GM21576 (cell line): ENCODE measurements at regions not wholly inside any gene's neighbourhood (a gene's known extent, or its start where the extent isn't known, plus 50 kb on each side); places are given as distances from the start of the nearest gene placed in this dataset.
"Not testable (repeated sequence)": the region's sequence is repeated elsewhere in the genome, so short reads cannot be mapped to it uniquely, and the experiment has no call there.

ENCODE experiments used
- ATAC-seq: cut with Tn5 transposase; IDR thresholded peaks from one replicate; pipeline ENCODE4 v1.9.1; 2021; ENCODE audit warnings: mild to moderate bottlenecking, moderate library complexity; ENCODE audit not compliant: unreplicated experiment

DNA sequence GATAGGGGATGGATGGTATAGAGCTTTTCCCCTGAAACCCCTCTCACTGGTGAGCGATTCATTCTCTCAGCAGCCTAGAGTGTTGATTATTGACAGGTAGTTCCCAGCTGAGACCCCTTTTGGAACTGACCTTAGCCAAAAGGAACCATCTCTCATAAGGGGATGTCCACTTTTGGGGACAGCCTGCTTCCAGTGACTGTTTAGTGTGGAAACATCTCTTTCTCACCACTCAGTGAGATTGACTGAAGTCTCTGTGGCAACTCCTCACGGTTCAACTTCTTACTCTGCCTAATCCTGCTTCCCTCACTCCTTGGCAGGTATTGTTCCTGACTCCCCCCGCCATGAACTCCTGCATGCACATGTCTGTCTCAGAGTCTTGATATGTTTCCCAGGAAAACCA is 529.2 kb upstream of the ATP2B1 start:
- no peak for ATAC-seq

DNA sequence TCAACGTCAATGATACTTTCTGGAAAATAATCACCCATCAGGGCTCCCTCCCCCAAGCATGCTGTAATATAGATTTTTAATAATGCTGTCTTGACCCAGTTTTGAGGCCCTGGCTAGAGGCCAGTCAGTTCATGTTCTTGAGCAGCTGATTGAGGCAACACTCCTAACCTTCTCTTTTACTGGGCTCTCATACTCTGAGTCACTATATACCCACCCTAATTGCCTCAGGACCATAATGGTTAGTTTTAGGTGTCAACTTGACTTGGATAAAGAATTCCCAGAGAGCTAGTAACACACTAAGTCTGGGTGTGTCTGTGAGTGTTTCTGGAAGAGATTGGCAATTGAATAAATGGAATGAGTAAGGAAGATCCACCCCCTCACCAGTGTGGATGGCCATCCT is 527.0 kb upstream of the ATP2B1 start:
- no peak for ATAC-seq

DNA sequence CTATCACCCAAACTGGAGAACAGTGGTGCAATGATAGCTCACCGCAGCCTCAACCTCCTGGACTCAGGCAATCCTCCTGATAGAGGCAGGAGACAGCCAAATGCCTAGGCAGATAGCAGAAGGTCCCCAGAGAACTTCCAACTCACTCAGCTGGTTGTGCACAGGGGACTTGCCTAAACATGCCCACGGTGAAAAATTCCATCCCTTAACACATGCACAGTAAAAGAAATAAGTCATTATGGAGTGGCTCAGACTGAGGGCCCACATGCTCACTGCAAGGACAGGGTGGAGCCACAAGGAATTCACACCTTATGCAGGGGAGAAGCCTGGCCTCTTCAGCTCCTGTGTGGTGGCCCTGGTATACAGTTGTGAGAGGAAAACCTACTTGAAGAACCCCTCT is 525.8 kb upstream of the ATP2B1 start:
- no peak for ATAC-seq

DNA sequence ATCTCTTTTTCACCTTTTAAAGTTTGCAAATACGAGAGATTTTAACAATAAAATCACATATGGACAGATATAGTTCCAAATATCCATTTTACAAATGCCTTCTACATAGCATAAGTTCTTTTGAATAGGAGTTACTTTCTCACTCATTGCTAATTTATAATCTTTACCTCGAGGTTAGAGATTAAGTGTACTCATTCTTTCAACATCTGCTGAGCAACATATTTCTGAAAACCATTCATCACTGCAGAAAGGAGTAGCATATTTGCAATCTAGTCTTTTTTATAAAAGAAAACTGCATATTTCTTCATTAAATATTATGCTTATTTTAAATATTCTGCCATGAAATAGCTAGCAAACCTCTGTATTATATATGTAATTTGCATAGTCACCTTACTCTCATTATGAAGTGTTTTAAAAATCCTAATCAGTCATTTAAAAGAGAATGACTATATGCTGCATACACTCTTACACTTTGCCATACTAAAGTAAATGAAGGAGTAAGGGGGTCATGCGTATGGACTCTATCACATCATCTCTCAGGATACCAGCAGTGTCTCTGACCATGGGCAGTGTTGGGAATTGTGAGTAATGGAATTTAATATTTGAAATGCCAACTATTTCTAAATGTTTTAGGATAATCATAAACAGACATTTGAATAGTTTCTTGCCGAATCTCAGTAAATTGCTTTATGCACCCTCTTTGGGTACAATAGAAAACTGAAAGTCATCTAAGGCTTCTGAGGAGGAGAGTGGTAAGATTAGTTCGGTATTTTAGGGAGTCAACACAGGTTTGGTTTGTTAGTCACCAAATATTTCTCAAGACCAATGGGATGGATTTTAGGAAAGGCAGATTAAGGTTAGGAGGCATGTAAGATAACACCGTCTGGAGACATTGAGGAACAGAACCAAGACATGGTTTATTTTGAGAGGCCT is 524.8 kb upstream of the ATP2B1 start:
- no peak for ATAC-seq

DNA sequence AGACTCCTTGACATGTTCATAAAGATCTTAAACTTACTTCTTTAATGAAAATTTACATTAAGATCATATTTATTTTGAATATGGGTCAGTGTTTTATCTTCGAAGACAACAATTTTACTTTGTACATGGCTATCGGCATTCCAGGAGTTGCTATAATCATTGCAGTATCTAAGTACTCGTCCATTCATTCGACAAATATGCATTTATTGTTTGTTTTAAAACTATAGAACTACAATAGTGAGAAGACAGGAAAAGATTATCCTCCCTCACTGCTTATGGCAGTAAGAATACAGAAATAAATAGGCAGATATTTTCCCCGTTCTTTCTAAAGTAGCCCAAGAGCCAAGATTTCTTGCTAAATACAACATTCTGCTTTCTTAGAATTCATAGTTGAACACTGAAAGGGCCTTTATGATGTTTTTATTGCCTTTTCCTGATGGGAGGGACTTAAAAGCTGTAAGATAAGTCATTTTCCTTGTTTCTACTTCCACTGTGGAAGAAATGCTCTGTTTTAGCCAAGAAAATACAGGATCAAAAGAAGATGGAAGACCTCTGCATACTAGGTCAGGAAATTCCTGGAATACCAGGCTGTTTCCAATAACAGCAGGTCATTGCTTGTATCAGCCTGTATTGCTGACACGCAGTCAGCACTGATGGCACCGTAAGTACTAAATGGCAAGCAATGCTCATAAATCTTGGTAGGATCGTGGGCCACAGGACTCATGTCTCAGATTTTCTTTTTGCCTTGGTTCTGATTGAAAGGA is 521.0 kb upstream of the ATP2B1 start:
- no peak for ATAC-seq

DNA sequence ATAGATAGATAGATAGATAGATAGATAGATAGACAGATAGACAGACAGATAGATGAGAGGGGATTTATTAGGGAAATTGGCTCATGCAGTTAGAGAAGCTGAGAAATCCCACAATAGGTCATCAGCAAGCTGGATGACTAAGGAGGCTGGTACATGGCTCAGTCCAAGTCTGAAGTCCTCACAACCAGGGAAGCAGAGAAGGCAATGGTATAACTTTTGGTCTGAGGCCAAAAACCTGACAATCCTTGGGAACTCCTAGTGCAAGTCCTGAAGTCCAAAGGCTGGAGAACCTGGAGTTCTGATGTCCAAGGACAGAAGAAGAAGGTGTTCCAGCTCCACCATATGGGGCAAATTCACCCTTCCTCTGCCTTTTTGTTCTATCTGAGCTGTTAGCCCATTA is 517.6 kb upstream of the ATP2B1 start:
- ATAC-seq, result no peak

DNA sequence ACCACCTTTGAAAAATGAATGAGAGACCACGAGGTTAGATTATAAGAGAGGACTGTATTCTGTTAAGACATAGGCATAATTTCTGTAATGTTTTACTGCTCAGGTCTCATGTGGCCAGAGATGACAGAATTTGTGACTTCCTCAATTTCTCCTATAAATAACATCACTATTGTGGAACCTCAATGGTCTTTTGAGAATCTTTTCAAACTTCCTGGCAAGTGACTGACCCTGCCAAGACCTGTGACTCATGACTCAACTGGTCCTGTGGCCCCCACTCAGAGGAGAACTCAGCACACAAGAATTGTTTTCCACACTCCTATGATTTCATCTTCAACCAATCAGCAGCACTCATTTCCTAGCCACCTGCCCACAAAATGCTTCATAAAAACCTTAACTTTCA is 508.2 kb upstream of the ATP2B1 start:
- peak; percentile 64 for ATAC-seq

DNA sequence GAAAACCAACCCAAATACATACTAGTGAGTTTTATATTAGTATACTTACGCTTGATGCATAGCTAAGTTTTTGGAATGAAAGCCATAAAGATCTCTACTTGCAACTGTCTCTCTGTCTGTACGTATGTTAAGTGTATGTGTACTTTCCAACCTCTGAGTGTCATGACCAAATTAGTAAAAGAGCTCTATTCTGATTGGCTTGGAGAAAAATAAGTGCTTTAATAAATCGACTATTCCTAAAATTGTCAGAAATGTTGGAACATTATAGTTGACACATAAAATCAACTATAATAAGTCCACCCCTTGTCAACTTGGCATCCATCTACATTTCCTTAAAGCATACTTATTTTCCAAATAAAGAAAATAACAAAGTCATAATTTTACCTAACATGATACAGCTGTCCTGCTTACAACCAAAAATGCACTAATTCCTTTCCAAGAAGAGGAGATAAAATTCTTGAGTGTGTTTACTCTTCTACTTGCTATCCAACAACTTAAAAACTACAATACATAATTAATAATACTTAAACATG is 507.4 kb upstream of the ATP2B1 start:
- ATAC-seq, result no peak

DNA sequence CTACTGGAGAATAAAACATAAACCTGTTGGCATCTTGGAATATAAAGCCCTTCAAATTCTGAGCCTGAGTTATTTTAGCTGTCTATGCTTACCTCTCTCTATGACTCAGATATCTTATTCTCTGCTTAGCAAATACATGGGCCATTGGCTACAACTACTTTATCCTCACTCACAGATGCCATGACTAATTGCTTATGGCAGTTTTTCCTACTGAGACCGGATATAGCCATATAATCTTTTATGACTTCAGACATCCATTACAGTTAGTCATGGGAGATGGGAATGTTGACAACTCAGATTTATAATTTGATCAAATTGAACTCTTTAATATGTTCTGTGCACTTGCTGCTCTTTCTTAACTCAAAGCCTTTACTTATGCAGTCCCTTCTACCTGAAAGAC is 502.4 kb upstream of the ATP2B1 start:
- no peak for ATAC-seq

DNA sequence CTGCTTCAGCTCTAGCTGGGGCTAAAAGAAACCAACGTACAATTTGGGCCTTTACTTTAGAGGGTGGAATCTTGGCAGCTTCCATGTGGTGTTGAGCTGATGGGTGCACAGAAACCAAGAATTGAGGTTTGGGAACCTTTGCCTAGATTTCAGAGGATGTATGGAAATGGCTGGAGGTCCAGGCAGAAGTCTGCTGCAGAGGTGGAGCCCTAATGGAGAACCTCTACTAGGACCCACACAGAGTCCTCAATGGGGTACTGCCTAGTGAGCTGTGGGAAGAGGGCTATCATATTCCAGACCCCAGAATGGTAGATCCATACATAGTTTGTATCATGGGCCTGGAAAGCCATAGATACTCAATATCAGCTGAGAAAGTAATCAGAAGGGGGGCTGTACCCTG is 500.4 kb upstream of the ATP2B1 start:
- ATAC-seq, result no peak

DNA sequence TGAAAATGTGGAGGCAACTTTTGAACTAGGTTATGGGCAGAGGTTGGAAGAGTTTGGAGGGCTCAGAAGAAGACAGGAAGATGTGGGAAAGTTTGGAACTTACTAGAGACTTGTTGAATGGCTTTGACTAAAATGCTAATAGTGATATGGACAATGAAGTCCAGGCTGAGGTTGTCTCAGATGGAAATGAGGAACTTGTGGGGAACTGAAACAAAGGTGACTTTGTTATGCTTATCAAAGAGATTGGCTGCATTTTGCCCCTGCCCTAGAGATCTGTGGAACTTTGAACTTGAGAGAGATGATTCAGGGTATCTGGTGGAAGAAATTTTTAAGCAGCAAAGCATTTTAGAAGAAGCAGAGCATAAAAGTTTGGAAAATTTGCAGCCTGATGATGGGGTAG is 499.7 kb upstream of the ATP2B1 start:
- not testable (repeated sequence) for ATAC-seq

DNA sequence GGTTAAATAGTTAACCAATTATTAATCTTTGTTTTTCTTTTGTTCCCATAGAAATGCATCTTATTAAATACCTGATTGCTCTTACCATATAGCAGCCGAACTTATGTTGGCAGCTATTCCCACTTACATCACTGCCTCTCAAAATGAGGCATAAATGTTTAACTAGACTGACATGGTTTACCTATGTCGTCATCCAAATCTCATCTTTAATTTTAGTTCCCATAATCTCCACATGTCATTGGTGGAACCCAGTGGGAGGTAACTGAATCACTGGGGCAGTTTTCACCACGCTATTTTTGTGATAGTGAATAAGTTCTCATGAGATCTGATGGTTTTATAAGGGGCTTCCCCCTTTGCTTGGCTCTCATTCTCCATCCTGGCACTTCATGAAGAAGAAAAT is 499.2 kb upstream of the ATP2B1 start:
- no peak for ATAC-seq

DNA sequence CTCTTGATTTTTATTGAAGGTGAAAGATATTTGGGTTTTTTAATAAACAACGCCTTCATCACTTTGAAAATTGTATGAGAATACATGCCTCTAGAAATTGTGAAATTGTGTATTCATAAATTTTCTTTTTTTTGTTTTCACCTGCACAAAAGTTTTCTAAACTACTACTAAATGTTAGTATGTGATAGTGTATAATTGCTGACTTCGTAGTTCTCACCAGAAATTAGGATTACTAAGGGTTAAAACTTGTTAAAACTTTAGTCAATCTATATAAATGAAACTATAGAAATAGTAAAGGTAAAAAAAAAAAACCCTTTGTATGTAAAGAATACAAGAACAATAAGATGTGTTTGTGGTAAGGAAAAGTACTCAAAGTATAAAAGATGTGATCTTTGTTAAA is 496.5 kb upstream of the ATP2B1 start:
- no peak for ATAC-seq

DNA sequence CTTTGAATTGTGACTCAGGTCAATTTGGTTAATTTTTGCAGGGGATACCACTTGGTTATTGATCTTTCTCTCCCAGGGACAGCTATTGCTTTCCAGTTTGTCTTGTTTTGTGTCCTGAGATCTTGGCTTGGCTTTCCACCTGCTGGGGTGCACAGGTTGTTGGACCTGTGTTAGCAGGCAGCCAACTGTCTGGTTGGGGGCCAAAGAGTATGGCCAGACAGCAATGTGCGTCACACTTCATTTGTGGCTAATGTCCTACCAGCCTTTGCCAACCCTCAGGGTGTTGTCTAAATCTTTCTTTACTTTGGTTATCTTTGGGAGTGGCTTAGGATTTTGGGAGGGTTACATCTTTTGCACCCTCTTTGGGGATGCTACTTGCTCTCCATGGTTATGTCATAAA is 494.9 kb upstream of the ATP2B1 start:
- ATAC-seq, result no peak

DNA sequence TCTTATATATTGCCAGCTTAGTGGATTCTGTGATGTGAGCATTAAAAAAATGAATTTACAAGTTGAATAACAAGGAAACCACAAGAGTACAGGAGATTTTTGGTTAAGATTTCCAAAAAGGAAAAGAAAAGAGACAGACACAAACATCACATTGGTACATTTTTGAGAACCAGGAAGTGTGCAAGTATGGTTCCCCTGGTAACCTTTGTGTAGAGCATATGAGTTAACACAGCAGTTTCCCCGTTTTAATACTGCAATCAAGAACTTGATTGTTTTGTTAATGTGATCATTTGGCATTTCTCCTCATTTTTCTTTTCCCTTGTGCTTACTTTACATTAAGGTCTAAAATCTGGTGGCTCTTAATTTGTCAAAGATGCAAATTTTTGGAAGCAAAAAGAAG is 490.4 kb upstream of the ATP2B1 start:
- no peak for ATAC-seq

DNA sequence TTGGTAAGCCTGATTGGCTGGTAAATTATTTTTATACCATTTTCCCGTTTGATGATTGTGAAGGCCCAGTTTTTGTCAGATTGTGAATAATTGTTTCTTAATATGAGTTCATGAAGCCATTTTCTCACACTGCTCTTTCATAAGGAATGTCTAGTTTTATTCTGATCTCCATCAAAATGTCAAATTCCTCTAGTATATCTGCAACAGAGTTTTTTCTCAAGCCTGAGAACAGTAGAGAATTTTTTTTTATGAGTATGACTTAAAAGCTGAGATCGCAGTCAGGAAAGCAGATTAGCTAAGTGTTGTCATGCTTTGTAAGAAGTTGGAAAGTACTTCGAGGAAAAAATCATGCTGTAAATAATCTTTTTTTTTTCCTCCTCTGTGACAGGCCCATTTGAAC is 484.9 kb upstream of the ATP2B1 start:
- ATAC-seq, result no peak

DNA sequence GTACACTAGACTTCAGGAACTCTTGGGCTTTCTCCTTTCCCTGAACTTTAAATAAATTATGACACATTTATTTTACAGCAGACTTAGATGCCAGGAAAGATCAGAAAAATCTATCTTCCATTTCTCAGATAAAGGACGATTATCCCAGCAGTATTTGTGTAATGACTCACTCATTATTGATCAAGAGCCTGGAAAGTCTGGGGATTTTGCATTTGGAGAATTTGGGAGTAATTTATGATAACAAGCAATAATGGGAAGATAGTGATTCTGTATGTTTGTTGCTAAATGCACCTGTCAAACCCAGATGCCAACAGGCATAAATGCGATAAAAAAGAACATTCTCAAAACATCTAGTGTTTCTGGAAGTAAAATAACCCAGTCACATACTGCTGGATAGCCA is 480.2 kb upstream of the ATP2B1 start:
- no peak for ATAC-seq

DNA sequence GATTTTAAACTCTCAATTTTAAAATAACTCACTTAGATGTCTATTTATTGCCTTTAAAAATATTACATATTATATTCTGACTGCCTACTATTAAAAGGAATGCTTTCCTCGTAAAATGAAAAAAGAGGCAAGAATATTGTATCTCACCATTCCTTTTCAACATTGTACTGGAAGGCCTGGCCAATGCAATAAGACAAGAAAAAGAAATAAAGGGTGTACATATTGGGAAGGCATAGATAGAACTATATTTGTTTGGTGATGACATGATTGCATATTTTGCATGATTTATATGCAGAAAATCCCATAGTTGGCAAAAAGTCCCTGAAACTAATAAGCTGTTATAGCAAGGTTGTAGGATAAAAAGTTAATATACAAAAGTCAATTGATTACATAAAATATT is 474.6 kb upstream of the ATP2B1 start:
- no peak for ATAC-seq

DNA sequence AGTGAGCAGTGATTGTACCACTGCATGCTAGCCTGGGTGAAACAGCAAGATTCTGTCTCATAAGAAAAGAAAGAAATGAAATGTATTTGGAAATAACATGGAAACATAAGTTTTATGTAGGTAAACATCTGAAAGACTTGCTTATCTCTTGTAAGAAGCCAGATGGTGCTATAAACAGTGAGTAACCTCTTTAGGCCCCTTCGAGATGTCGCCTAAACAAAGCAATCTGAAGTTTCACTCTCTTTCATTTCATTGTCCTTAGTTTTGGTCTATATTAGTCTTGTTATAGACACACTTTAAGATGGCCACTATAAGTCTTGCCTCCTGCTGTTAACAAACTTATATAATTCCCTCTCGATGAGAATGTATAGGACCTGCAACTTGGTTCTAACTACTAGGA is 472.6 kb upstream of the ATP2B1 start:
- no peak for ATAC-seq

DNA sequence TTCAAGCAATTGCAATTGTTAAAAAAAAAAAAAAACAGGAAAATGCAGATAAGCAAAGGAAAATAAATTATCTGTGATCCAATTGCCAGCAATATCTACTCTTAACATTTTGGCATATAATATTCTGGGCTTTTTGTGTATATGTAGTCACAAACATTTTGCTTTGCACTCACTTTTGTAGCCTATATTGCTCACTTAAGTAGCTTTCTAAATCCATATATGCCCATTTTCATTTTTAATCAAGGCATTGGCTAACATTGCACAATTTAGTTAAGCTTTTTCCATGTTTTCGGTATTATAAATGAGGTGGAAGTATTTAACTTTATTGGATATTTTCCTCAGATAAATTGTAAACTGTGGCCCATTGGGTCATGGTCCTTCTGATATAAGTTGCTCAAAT is 466.3 kb upstream of the ATP2B1 start:
- ATAC-seq, result no peak

DNA sequence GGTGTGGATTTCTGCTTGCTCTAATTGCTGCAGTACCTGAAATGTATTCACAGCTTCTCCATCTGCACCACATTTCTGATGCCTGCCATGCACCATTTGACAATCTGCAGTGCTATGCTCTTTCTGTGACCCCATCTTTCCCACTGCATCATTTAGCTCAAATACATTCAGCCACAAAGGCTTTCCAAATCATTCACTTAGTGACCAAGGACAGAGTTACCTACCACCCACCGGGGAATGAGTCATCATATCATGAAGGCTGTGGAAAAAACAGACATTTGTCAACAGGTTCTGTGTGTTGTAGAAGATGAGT is 465.5 kb upstream of the ATP2B1 start:
- peak; percentile 51 for ATAC-seq

DNA sequence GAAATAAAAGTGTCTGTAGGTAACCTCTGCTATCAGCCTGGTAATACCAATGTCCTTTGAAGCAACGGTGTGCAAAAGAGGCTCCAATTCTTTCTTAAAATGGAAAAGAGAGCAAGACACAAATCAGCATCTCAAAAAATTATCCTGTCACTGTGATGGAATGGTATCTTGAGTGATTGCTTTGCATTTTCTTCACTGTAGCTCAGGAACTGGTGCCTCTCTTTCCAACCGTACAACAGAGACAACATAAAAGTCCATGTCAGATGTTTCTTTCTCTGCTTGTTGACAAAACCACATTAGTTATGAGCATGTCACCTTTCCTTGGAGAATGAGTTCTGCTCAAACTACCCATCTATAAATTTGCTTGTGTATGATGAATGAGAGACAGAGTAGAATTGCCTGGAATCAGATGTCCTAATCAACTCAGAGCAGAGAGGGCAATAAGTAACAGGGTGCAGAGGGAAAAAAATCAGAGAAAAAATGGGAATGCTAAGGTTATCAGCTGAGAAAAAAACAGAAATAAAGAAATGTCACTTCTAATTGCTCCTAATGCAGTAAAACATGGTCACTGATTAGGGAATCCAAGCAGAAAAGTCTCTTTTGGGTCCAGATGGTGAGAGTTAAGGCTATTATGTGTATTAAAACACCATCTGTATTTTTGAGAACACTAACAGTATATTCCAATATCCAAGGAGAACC is 465.0 kb upstream of the ATP2B1 start:
- ATAC-seq, result no peak
